ENCODE measurements at regions not wholly inside any gene's neighbourhood (a gene's known extent, or its start where the extent isn't known, plus 50 kb on each side); places are given as distances from the start of the nearest gene placed in this dataset.
"Not testable (repeated sequence)": the region's sequence is repeated elsewhere in the genome, so short reads cannot be mapped to it uniquely, and the experiment has no call there.

DNA sequence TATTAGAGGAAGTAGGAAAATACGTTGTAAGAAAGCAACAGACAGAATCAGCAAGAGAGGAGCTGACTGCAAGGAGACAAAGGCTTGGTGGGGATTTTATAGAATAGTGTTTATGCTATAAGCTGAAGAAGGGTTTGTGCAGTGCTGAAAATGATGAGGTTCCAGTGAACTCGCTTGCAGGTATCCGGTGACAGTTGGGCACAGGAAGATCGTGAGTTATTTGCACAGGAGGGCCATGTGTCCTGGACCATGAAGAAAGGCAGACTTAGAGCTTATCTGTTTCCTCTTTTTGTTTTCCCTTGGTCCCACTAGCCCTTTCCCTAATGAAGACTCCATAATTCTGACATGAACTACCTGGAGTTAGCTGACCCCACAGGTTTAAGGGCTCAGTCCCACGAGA is 61.4 kb downstream of the NXNL2 start:
- in situ Hi-C loops (cut with MboI; ENCODE audit: low sequenced_read_pairs), result loop anchor here (10.0 kb wide), 1 partner anchor 408 kb away; no protein-coding TSS in a partner anchor

DNA sequence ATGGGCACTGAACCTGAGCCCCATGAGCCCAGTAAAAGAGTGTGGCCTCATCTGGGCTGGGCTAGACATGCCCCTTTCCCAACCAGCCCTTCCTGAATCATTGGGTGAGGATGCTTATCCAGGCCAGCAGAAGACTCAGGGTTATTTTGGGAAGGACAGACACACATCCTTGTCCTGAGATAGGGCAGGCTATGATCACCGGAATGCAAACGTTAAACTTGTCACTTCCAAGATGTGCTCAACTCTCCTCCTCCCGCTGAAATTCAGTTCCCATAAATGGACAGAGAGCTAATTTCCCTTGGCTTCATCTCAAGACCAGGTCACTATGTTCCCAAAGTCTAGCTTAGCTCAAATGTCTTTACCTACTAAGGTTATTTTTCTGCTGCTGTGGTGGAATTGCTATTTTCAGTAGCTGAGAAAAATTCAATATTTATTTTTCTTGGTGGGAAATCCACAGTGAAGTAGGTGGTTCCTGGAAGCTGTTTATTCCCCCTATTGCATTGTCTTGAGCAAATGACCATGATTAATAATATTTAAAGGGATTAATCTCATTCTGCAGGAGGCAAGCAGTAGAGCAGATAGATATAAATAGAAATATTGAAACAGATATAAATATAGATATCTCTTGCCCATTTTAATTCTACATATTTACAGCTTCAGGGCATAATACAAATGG is 70.0 kb downstream of the NXNL2 start:
- in situ Hi-C loops (cut with MboI; ENCODE audit: low sequenced_read_pairs), result no loop called here

DNA sequence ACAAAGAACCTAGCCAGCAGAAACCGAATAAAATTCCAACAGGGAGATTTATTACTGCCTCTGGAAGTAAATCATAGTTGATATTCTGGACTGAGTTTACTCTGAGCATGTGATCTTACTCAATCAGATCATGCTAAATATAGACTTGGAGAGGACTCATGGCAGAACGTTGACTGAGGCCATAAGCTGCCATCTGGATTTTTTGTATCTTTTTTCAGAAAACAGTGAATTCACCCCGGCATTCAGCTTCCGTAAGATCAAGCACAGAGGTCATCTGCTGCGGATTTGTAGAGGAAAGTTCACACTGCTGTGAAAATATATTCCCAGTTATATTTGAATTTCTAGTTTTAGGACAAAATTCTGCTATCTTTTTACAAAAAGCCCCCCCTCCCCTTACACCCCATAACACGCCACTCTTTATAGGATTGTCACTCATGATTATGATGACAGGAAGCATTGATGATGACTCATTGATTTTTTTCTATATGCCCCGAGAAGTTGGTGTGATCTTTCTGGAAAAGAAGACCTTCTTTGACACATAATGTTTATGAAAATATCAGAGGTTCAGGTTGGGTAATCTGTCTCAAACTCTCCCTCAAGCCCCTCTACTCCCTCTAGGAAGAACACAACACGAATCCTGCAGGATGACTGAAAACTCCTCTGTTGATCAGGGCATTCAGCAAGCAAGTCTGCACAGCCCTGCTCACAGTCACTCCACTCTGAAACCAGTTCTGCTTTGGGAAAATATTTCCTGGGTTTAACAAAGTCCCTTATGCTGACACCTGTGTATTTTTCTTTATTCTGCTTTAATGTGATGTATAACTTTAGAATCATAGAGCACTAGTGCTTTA is 70.8 kb downstream of the NXNL2 start:
- in situ Hi-C loops (cut with MboI; ENCODE audit: low sequenced_read_pairs), result no loop called here

DNA sequence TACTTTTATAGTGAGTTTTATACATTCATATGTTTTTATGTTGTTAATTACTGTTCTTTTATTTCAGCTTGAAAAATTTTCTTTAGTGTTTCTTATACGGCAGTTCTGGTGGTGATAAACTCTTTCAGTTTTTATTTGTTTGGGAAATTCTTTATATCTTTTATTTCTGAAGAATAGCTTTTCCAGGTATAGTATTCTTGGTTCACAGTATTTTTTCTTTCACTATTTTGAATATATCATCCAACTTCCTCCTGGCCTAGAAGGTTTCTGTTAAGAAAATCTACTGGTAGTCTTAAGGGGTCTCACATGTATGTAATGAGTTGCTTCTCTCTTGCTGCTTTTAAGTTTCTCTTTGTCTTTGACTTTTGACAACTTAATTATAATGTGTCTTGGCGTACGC is 79.4 kb downstream of the NXNL2 start:
- in situ Hi-C loops (cut with MboI; ENCODE audit: low sequenced_read_pairs), result no loop called here

DNA sequence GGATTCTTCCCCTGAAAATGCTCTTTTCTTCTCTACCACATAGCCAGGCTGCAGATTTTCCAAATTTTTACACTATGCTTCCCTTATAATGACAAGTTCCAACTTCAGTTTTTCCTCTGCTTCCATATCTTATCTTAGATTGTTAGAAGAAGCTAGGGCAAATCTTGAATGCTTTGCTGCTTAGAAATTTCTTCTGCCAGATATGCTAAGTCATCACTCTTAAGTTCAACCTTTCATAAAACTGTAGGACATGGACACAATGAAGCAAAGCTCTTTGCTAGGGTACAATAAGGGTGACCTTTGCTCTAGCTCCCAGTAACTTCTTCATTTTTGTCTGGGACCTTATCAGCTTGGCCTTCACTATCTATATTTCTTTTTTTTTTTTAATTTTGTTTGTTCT is 88.7 kb downstream of the NXNL2 start:
- in situ Hi-C loops (cut with MboI; ENCODE audit: low sequenced_read_pairs), result no loop called here

DNA sequence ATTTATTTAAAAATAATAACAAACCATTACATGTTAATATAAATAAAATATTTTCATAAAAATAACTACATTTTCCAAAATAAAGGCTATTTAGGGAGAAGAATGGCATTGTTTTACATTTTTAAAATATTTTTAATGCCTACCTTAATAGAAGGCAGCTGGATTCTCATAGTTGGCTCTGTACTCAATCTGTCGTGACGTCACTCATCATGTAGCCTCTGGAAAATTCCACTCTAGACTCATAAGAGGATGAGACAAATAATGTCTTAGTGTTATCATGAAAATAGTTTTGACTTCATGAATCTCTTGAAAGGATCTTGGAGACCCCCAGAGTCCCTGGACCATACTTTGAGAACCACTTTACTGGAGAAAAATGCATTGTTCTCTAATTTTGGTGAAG is 93.1 kb downstream of the NXNL2 start:
- in situ Hi-C loops (cut with MboI; ENCODE audit: low sequenced_read_pairs), result no loop called here

DNA sequence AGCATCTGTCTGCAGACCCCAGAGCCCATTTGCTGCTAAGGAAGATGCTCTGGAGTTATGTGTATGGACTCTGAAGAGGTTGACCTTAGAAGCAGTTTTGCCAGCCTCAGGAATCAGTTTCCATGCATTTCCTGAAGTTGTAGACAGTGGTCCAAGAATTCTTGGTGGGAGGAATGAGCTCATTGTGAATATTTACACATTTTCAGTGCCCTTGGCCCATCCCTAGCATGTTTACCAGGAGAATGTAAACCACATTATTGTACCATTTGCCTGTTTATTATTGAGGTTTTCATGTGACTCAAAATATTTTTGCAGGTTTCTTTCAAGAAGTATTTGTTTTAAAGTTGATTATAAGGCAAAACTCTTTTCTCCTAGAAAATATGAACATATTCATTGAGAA is 93.8 kb downstream of the NXNL2 start:
- in situ Hi-C loops (cut with MboI; ENCODE audit: low sequenced_read_pairs), result no loop called here

DNA sequence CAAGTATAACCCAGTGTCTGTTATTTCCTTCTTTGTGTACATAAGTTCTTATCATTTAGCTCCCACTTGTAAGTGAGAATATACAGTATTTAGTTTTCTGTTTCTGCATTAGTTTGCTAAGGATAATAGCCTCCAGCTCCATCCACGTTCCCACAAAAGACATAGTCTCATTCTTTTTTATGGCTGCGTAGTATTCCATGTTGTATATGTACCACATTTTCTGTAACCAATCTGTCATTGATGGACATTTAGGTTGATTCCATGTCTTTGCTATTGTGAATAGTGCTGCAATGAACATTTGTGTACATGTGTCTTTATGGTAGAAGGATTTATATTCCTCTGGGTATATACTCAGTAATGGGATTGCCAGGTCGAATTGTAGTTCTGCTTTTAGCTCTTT is 95.6 kb downstream of the NXNL2 start:
- in situ Hi-C loops (cut with MboI; ENCODE audit: low sequenced_read_pairs), result not testable (repeated sequence)

DNA sequence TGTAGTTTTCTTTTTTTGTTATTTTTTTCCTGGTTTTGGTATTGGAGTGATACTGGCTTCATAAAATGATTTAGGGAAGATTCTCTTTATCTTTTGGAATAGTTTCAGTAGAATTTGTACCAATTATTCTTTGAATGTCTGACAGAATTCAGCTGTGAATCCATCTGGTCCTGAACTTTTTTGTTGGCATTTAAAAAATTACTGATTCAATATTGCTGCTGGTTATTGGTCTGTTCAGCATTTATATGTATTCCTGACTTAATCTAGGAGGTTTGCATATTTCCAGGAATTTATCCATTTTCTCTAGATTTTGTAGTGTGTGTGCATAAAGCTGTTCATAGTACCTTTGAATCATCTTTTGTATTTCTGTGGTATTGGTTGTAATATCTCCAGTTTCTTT is 100.2 kb downstream of the NXNL2 start:
- in situ Hi-C loops (cut with MboI; ENCODE audit: low sequenced_read_pairs), result no loop called here

DNA sequence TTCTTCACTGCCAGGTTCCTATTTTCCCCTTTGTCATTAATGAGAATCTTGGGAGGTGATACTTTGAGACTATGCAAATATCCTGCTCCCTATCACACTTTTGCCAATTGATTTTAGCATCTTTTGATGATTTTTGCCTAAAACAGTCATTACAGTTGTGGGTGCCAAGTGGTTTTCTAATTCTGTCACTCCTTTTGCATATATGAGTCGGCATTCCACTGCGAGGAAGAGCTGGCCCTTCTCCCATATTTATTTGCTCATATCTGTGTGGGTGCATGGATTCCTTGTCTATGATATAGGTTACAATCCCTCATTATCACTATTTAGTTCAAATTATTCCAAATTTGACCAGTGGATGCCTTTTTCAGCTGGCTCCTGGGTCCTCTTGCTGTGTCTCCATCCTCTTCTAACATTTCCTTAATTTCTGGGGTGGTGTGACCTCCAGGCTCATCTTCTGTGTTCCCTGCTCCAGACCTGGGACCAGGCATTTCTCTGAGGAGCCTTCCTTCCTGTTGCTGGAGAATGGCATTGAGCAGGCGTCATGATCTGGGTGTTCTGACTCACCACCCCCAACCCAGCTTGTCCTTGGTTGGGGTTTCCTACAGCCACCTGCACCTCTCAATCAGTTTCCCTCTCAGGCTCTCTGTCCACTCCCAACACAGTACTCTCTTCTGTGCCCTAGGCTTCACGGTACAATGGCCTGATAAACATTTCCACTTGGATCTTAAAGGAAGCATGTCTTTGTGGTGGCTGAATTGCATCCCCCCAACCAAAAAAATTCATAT is 106.7 kb downstream of the NXNL2 start:
- in situ Hi-C loops (cut with MboI; ENCODE audit: low sequenced_read_pairs), result no loop called here

DNA sequence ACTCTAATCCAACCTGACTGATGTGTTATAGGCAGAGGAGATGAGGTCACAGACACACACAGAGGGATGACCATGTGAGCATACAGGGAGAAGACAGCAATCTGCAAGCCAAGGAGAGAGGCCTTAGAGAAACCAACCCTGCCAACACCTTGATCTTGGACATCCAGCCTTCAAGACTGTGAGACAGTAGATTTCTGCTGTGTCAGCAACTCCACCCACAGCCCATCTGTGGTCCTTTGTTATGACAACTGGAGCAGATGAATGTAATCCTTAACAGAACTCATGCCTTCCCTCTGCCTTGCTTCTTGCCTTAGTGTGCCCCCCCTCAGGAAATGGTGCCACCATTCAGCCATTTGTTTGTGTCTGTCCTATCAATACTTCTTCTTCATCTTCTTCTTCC is 107.4 kb downstream of the NXNL2 start:
- in situ Hi-C loops (cut with MboI; ENCODE audit: low sequenced_read_pairs), result no loop called here

DNA sequence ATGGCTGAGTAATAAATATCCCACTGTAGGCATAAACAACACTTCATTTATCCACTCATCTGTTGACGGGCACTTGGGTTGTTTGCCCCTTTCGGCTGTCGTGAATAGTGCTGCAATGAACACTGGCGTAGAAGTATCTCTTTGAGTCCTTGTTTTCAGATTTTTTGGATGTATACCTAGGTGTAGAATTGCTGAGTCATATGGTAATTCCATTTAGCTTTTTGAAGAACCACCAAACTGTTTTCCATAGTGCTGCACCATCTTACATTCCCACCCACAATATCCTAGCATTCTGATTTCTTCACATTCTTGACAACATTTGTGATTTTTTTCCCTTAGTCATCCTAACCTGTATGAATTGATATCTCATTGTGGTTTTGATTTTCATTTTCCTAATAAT is 109.0 kb downstream of the NXNL2 start:
- in situ Hi-C loops (cut with MboI; ENCODE audit: low sequenced_read_pairs), result no loop called here

DNA sequence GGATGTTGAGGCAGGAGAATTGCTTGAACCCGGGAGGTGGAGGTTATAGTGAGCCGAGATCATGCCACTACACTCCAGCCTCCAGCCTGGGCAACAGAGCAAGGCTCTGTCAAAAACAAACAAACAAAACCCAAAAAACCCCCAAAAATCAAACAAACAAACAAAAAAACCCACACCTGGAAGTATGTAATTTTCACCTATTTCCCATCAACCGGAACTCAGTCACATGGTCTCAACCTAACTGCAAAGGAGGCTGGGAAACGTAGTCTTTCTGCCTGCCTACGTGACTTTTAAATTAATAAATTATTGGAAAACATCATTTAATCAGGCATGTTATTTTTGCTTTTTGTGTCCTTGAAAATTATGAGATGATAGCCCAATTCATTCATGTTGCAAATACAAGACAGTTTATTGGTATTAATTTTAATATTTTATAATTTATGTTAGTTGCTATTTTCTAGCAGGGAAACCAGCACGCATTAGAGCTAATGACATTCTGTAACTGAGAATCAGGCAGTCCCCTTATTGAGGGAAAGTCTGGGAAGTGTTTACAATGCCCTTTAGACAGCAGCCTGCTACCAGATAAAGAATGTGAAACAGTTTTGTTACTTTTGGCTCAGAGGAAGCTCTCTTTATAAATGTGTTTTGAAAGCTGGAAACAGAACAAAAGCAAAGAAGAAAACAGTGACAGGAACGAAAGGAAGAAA is 110.3 kb downstream of the NXNL2 start:
- in situ Hi-C loops (cut with MboI; ENCODE audit: low sequenced_read_pairs), result no loop called here

DNA sequence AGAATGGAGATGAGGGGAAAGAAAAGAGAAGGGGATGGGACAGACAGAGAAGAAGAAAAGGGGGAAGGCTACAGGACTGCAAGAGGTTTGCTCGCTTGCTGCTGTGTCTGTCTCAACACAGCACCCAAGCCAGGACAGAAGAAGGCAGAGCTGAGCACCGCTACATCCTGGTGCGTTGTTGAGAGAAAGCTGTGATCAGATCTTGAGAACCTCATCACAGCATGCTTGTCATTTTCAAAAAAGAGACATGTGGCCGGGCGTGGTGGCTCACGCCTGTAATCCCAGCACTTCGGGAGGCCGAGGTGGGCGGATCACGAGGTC is 110.9 kb downstream of the NXNL2 start:
- in situ Hi-C loops (cut with MboI; ENCODE audit: low sequenced_read_pairs), result no loop called here

DNA sequence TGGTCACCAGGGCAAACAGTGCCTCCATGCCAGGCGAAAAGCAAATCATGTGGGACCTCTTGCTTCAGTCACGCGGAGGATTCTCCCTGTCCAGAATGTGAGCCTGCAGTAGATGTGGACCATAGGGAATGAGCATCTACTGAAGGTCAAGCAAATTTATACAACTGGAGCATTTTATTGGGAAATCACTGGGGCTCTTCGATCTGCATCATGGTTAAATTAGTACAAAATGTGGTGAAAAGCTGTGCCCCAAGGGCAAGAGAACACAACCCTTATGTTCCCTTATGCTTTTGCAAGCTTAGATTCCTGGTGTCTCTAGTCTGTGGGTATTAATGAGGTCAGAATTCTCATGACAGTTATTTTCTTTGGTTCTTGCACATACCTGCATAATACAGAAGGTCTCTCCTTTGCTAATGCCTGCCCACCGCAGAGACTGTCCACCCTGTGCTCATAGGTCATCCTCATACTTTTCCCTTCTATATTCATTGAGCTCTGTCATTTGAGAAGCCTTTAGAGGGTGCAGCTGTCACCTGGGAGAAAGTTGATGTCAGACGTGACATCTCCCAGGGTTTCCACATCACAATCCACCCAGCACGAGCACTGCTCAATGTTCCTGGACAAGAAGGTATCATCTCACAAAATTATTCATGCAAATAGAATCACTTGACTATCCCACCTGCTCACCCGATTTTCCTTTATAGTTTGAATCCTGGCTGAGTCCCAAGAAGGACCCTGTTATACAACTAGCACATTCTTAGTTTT is 111.7 kb downstream of the NXNL2 start:
- in situ Hi-C loops (cut with MboI; ENCODE audit: low sequenced_read_pairs), result no loop called here

DNA sequence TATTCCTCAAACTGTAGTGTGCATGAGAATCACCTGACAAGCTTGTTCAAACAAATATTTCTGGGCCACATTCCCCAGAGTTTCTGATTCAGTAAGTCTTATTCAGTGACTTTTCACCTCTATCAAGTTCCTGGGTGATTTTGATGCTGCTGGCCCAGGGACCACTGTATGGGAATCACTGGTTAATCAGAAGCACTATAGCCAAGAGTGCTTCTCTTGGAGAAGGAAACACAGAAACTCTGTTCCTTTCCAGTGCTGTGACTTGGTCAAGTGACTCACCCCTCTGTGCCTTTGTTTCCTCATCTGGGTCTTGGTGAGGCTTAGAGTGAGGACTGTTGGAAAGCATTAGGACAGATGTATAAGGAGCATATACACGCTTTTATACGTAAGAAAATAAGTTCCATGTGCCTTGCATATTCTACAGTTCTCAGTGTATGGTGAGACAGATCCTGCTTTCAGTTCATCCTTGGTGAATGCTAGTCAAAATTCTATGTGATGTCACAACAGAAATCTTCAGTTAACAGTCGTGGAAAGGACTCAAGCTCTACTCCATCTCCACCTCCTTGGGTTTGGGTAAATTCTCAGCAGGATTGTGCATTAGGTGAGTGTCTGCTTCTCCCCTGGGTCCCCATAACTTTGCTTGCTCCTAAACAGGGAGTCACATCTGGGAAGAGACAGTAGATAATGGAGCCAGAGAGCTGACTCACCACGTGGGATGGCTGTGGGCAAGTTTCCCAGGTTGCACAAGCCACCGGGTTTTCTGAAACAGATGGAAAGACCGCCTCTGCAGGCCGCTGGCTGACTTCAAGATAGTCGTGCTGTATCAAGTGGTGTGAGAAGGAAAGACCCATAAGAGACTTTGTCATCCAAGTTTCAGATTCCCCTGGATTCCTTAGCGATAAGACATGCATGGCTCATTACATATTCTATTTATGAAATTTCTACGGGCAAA is 117.0 kb downstream of the NXNL2 start:
- in situ Hi-C loops (cut with MboI; ENCODE audit: low sequenced_read_pairs), result no loop called here

DNA sequence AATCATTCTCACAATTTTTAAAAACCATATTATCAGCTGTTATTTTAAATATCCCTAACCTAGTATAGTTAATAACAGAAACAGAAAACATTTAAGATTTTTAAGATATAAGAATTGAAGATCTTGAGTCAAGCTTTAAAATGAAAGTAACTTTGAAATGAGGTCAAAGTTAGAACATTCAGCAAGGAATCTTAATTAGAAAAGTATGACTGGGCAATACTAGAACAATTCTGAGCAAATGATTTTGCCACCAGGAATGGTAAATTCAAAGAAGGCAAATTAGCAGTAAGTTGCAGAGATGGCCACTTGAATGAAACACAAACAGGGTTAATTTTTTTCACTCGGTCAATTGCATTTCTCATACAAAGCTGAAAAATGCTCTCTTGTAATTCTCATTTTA is 117.9 kb downstream of the NXNL2 start:
- in situ Hi-C loops (cut with MboI; ENCODE audit: low sequenced_read_pairs), result no loop called here

DNA sequence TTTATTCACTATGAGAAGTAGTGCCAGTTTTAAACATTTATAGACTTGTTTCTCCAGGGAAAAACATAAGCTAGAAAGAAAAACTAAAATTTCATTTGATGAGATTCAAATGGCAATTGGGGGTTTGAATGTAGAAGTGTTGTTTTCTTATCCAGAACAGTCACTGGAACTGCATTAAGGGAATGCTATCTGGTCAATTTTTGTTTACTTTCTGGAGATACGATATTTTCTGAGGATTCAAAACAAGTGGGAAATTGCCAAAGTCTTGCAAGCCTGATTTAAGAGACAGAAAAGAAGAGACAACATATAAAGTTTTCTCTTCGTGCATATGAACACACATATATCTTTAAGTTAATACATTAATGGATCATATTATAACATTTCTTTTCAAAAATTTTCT is 118.4 kb downstream of the NXNL2 start:
- in situ Hi-C loops (cut with MboI; ENCODE audit: low sequenced_read_pairs), result no loop called here

DNA sequence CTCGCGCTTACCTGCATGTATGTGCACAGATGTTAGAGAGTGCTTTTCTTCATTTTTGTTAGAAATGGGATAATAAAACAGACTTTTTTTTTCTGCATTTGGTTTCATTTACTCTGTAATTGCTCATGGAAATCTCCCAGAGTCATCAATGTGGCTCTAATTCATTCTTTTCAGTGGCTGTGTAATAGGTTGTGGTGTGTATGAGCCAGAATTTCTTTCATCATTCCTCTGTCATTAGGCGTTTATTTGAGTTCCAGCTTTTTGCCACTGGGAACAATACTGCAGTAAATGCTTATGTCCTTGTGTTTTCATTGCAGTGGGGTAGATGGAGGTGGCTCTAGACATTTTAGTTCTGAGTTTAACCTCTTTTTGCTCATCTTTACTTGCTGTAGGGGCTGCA is 118.9 kb downstream of the NXNL2 start:
- in situ Hi-C loops (cut with MboI; ENCODE audit: low sequenced_read_pairs), result no loop called here

Data from HL-60/S4 treated with phorbol 12-myristate 13-acetate at 8.2 ng/mL for 4 days and 3 days (cell line).